GM19372 (cell line): ENCODE measurements at regions not wholly inside any gene's neighbourhood (a gene's known extent, or its start where the extent isn't known, plus 50 kb on each side); places are given as distances from the start of the nearest gene placed in this dataset.

Experiments
- ATAC-seq: cut with Tn5 transposase; IDR thresholded peaks from one replicate; pipeline ENCODE4 v1.9.1; 2021; ENCODE audit warnings: mild to moderate bottlenecking, low read depth, moderate library complexity; ENCODE audit not compliant: unreplicated experiment

GRCh38 chr11:116457336-116458007, 315.3 kb downstream of the BUD13 start:
- ATAC-seq: no peak

- ATAC-seq: no peak
These were observed 317.8 kb downstream of the BUD13 start for GRCh38 chr11:116454951-116455350.

- no peak for ATAC-seq
These were observed 318.7 kb downstream of the BUD13 start for GRCh38 chr11:116454020-116454645.

- ATAC-seq: no peak
These were observed 320.3 kb downstream of the BUD13 start for GRCh38 chr11:116452461-116452860.

GRCh38 chr11:116449522-116449921, 323.3 kb downstream of the BUD13 start:
- ATAC-seq: no peak

- no peak for ATAC-seq
These were observed 326.5 kb downstream of the BUD13 start for GRCh38 chr11:116446048-116446941.

- ATAC-seq: no peak
These were observed 327.4 kb downstream of the BUD13 start for GRCh38 chr11:116445108-116446047.

- no peak for ATAC-seq
These were observed 330.5 kb downstream of the BUD13 start for GRCh38 chr11:116442238-116442752.

GRCh38 chr11:116439361-116439677, 333.5 kb downstream of the BUD13 start:
- no peak for ATAC-seq

GRCh38 chr11:116438651-116439360, 334.0 kb downstream of the BUD13 start:
- no peak for ATAC-seq

GRCh38 chr11:116434986-116435385, 337.8 kb downstream of the BUD13 start:
- no peak for ATAC-seq

- no peak for ATAC-seq
These were observed 340.5 kb downstream of the BUD13 start for GRCh38 chr11:116432301-116432700.

- ATAC-seq: no peak
These were observed 340.9 kb downstream of the BUD13 start for GRCh38 chr11:116431842-116432241.

GRCh38 chr11:116428638-116428975, 344.2 kb downstream of the BUD13 start:
- no peak for ATAC-seq

- no peak for ATAC-seq
These were observed 344.7 kb downstream of the BUD13 start for GRCh38 chr11:116427903-116428637.

GRCh38 chr11:116427337-116427902, 345.4 kb downstream of the BUD13 start:
- no peak for ATAC-seq

GRCh38 chr11:116426761-116427160, 346.0 kb downstream of the BUD13 start:
- no peak for ATAC-seq

GRCh38 chr11:116424615-116425261, 348.0 kb downstream of the BUD13 start:
- ATAC-seq: no peak
